ENCODE measurements at regions not wholly inside any gene's neighbourhood (a gene's known extent, or its start where the extent isn't known, plus 50 kb on each side); places are given as distances from the start of the nearest gene placed in this dataset.

GRCh38 chr3:102332205-102332604, 102.6 kb upstream of the ZPLD1 start:
- Histone ChIP-seq H3K9me3 (ENCODE audit: control extremely low read depth in 1 of 3, control insufficient read depth in 2 of 3, insufficient read depth in 1 of 3, low read length in 2 of 3) (no peaks in the 10 kb centered on the region), H3K79me2 (ENCODE audit: control insufficient read depth, insufficient read depth, low read length) (no peaks in the 10 kb centered on the region), H3K4me3 (ENCODE audit: control extremely low read depth in 1 of 5, extremely low read depth in 1 of 5, insufficient read depth in 1 of 5, low read depth in 2 of 5, low read length in 4 of 5) (no peak overlapping the region), H3K36me3 (replicated peaks in 1 of 2; ENCODE audit: control extremely low read depth in 1 of 2, control insufficient read depth in 1 of 2, extremely low read depth in 1 of 2, insufficient read depth in 2 of 2, low read length in 1 of 2) (no peaks in the 10 kb centered on the region), H4K20me1 (ENCODE audit: control insufficient read depth, insufficient read depth, low read length, poor library complexity, severe bottlenecking) (no peaks in the 10 kb centered on the region), H3K27me3 (replicated peaks in 1 of 4; ENCODE audit: control extremely low read depth in 1 of 4, control insufficient read depth in 3 of 4, insufficient read depth in 4 of 4, low read length in 3 of 4) (no peaks in the 10 kb centered on the region), H2AFZ (ENCODE audit: insufficient read depth, low read depth, low read length, poor library complexity, severe bottlenecking) (no peak overlapping the region), H3K4me2 (replicated peaks; ENCODE audit: low read depth, low read length, poor library complexity, severe bottlenecking) (no peak overlapping the region), H3K9ac (ENCODE audit: low read length) (no peak overlapping the region), H3K4me1 (ENCODE audit: control insufficient read depth in 2 of 2, insufficient read depth in 2 of 2, low read length in 2 of 2) (no peaks in the 10 kb centered on the region), H3K27ac (ENCODE audit: low read length in 2 of 2) (no peak overlapping the region)
- intact Hi-C loops (cut with micrococcal nuclease) = no loop called here
- TF ChIP-seq, protein P1, sequence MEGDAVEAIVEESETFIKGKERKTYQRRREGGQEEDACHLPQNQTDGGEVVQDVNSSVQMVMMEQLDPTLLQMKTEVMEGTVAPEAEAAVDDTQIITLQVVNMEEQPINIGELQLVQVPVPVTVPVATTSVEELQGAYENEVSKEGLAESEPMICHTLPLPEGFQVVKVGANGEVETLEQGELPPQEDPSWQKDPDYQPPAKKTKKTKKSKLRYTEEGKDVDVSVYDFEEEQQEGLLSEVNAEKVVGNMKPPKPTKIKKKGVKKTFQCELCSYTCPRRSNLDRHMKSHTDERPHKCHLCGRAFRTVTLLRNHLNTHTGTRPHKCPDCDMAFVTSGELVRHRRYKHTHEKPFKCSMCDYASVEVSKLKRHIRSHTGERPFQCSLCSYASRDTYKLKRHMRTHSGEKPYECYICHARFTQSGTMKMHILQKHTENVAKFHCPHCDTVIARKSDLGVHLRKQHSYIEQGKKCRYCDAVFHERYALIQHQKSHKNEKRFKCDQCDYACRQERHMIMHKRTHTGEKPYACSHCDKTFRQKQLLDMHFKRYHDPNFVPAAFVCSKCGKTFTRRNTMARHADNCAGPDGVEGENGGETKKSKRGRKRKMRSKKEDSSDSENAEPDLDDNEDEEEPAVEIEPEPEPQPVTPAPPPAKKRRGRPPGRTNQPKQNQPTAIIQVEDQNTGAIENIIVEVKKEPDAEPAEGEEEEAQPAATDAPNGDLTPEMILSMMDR (IDR thresholded peaks at IDR 0.05) = no peak
- TF ChIP-seq EZH2 (IDR thresholded peaks at IDR 0.05; ENCODE audit: borderline replicate concordance, insufficient read depth, low read depth, low read length, poor library complexity, severe bottlenecking) = no peak
- DNase-seq (no peak), ATAC-seq (ENCODE audit: low read depth) (no peak)
- no peak overlapping the region for H3K4me3 Mint-ChIP-seq
- no peak overlapping the region for H3K27ac Mint-ChIP-seq
- no peaks in the 10 kb centered on the region for H3K4me1 Mint-ChIP-seq
- H3K9me3 Mint-ChIP-seq (ENCODE audit: insufficient read depth) = no peaks in the 10 kb centered on the region
- H3K27me3 Mint-ChIP-seq = peaks cover 15% of the 10 kb centered on the region
- no CpG with 5 or more reads among the region's 1 CpG for WGBS (ENCODE audit: insufficient coverage)
- POLR2A ChIA-PET = no interaction called here
- CTCF ChIA-PET = no interaction called here

DNA sequence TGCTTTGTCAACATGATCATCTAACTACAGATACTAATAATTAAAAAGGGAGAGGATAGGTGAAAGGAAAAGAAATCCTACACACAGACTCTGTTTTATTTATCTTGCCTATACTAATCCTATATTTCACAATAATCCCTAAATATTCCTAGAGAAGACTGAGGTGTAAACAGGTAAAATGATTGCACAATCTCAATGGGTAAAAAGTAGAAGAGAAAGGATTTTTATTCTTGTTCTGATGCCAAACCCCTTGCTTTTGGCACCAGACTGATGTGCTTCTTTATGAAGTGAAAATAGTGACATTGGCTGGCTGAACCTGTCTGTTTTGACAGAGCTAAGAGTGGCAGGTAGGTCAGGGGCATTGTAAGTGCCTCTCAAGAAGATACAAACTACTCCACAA, 101.9 kb upstream of the ZPLD1 start:
- H3K27ac ChIP-seq (ENCODE audit: low read length in 2 of 2) = no peak overlapping the region
- ChIA-PET CTCF (no interaction called here), POLR2A (no interaction called here)
- Mint-ChIP-seq H3K4me1 (no peaks in the 10 kb centered on the region), H3K9me3 (ENCODE audit: insufficient read depth) (no peaks in the 10 kb centered on the region), H3K4me3 (no peak overlapping the region), H3K27ac (no peak overlapping the region), H3K27me3 (peaks cover 16% of the 10 kb centered on the region)
- intact Hi-C loops (cut with micrococcal nuclease) = no loop called here
- H3K4me2 ChIP-seq (replicated peaks; ENCODE audit: low read depth, low read length, poor library complexity, severe bottlenecking) = no peak overlapping the region
- H3K9me3 ChIP-seq (ENCODE audit: control extremely low read depth in 1 of 3, control insufficient read depth in 2 of 3, insufficient read depth in 1 of 3, low read length in 2 of 3) = no peaks in the 10 kb centered on the region
- ATAC-seq (ENCODE audit: low read depth) (no peak), DNase-seq (no peak)
- TF ChIP-seq, protein P1 (IDR thresholded peaks at IDR 0.05) = no peak
- no peak for TF ChIP-seq EZH2 (IDR thresholded peaks at IDR 0.05; ENCODE audit: borderline replicate concordance, insufficient read depth, low read depth, low read length, poor library complexity, severe bottlenecking)
- H3K4me1 ChIP-seq (ENCODE audit: control insufficient read depth in 2 of 2, insufficient read depth in 2 of 2, low read length in 2 of 2) = no peaks in the 10 kb centered on the region
- H3K27me3 ChIP-seq (replicated peaks in 1 of 4; ENCODE audit: control extremely low read depth in 1 of 4, control insufficient read depth in 3 of 4, insufficient read depth in 4 of 4, low read length in 3 of 4) = no peaks in the 10 kb centered on the region
- H3K79me2 ChIP-seq (ENCODE audit: control insufficient read depth, insufficient read depth, low read length) = no peaks in the 10 kb centered on the region
- H4K20me1 ChIP-seq (ENCODE audit: control insufficient read depth, insufficient read depth, low read length, poor library complexity, severe bottlenecking) = no peaks in the 10 kb centered on the region
- no peak overlapping the region for H3K9ac ChIP-seq (ENCODE audit: low read length)
- H3K4me3 ChIP-seq (ENCODE audit: control extremely low read depth in 1 of 5, extremely low read depth in 1 of 5, insufficient read depth in 1 of 5, low read depth in 2 of 5, low read length in 4 of 5) = no peak overlapping the region
- H3K36me3 ChIP-seq (replicated peaks in 1 of 2; ENCODE audit: control extremely low read depth in 1 of 2, control insufficient read depth in 1 of 2, extremely low read depth in 1 of 2, insufficient read depth in 2 of 2, low read length in 1 of 2) = no peaks in the 10 kb centered on the region
- H2AFZ ChIP-seq (ENCODE audit: insufficient read depth, low read depth, low read length, poor library complexity, severe bottlenecking) = no peak overlapping the region

Measured in B cell (primary cell).